Suppressor macrophage treated with lipopolysaccharide for 1 hour (primary cell): ENCODE measurements at regions not wholly inside any gene's neighbourhood (a gene's known extent, or its start where the extent isn't known, plus 50 kb on each side); places are given as distances from the start of the nearest gene placed in this dataset.
"Not testable (repeated sequence)": the region's sequence is repeated elsewhere in the genome, so short reads cannot be mapped to it uniquely, and the experiment has no call there.

Experiments used
- DNase-seq, 3 donors: peaks; one replicate each; pipeline ENCODE4 v3.0.0-alpha.2; 2020 to 2022

DNA sequence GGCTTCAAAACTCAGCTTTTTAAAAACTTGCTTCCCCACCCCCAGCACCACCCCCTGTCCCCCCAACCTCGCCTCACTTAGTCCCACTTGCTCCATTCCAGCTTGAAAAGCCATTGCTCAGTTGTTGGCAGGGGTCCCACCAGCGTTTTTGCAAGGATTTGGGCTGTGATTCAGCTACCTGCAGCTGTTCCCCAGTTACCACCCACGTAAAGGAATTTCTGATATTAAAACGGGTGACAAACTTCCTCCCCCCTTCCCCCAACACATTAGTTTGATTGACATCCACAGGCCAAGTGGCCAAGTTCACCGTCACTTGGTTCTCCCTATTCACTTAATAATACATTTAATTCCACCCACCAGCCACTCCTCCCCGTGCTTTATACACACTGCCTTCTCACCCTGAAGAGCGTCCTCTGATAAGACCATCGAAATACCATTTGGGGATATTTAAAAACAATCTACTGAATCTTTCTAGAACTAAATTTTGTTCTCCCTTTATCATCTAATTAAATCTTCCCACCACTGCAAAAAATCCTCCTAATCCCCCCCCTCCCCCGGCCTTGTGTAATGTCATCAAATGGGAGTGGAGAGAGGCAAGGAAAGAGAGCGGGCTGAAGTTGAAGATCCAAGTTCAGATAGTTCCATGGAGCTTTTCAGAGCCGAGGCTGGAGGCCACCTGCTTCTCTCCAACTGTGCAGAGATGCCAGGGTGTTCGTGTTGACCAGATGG lies 55.1 kb downstream of the SOX9 start:
- DNase-seq = no peak

DNA sequence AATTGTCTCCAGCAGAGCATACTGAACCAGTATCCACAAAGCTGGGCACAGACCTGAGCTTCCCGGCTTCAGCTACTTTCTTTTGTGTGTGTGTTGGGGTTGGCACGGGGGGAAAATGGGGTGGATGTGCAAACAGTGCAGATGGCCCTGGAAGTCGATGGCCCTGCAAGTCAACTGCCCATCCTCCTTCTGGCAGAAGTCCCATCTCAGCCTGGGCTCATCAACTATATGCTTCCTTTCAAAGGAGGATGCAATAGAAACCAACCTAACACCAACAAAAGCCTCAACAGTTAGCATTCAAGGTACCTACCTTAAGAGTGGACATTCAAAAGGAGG lies 55.7 kb downstream of the SOX9 start:
- DNase-seq = no peak

GRCh38 chr17:72176951-72177660 lies 56.3 kb downstream of the SOX9 start:
- no peak for DNase-seq

DNA sequence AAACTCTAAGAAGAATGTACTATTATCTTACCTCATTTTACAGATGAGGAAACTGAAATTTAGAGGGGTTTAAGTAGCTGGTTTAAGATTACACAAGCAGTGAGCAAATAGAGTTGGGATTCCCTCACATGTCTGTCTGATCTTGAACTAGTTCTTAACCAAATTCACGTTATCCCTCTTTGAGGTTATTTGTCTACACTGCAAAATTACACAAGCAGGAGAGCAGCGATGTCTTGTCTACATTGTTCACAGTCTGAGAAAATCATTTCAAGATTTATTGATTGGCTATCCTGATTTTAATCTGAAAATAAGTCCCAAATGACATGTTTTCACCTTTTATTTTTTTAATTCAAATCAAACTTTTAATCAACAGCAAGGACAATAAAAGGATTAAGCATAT lies 56.9 kb downstream of the SOX9 start:
- no peak for DNase-seq

GRCh38 chr17:72182371-72182873 lies 61.6 kb downstream of the SOX9 start:
- no peak for DNase-seq

GRCh38 chr17:72183194-72183685 lies 62.4 kb downstream of the SOX9 start:
- DNase-seq = no peak

DNA sequence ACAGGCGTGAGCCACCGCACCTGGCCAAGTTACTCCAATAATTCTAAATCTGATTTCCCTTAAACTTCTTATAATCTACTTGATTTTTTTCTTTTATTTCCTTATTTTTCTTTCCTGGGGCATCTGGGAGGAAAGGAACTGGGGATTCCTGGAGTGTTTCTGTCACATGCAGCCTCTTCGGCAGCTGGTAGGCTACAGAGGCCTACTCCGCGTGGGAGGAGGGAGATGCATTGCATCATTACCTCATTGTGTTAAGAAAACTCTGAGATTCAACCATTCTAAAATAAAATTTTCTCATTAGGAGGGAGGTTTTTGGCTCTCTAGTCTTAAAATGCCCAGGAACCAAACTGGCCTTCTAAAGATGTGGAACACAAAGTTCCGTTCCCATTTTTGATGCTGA lies 64.0 kb downstream of the SOX9 start:
- DNase-seq = no peak

- DNase-seq = no peak
Measured at GRCh38 chr17:72185564-72185963, 64.7 kb downstream of the SOX9 start.

DNA sequence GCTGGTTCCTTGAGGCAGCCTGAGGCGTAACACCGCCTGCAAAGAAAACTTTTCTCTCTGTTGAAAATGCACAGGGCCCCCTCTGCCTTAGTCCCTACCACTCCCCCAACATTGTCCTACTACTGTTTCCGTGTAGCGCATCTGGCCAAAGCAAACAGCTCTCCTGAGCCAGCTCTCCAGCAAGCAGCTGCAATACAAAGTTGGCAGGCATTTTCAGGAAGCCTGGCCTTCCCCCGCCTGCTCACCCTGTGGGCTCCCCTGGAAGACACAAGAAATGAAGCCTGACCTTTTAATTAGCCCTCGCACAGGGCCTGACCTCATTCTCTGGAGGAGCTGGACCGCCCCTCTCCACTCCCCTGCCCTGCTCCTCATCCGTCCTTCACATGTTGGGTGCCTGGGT lies 66.7 kb downstream of the SOX9 start:
- DNase-seq = no peak

DNA sequence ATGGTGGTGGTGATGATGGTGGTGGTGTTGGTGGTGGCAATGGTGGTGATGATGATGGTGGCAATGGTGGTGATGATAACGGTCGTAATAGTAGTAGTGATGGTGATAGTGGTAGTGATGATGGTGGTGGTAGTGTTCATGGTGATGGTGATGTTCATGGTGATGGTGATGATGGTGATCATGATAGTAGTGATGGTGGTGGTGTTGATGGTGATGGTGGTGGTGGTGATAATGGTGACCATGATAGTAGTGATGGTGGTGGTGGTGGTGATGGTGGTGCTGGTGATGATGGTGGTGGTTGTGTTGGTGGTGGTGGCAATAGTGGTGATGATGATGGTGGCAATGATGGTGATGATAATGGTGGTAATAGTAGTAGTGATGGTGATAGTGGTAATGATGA lies 68.0 kb downstream of the SOX9 start:
- no peak for DNase-seq

- DNase-seq = no peak
Measured at GRCh38 chr17:72189768-72190593, 69.2 kb downstream of the SOX9 start.

DNA sequence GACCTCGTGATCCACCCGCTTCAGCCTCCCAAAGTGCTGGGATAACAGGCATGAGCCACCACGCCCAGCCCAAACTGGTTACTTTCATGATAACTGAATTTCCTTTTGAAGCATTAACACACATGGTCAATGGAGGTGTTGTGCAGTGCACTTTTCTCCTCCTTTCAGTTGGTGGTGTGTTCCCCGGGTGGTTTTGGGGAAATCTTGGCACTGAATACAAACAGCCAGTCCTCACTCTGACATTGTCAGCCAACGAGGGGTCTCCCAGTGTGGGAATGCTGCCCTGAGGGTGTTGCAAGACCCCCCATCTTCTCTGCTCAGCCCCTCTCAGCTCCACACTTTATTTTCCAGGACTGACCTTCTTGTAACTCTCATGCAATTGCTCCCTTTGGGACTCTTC lies 70.5 kb downstream of the SOX9 start:
- DNase-seq = no peak

GRCh38 chr17:72191921-72192799 lies 71.3 kb downstream of the SOX9 start:
- no peak for DNase-seq

DNA sequence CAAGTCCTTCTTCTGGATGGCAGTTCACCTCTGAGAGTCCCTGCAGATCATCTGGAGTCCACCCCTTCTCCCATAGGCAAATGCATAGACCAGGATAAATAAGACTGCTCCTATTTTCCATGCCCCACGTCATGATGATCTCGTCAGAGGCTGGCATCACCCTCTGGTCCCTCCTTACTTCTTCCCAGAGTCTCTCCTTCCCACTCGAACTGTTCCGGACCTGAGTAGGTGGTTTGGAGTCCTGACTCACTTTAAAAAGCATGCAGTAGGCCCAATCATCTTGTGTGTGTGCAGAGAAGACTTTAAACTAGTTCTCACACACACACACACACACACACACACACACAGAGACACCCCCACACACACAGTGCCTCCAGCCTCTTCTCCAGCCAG lies 72.0 kb downstream of the SOX9 start:
- DNase-seq = no peak

DNA sequence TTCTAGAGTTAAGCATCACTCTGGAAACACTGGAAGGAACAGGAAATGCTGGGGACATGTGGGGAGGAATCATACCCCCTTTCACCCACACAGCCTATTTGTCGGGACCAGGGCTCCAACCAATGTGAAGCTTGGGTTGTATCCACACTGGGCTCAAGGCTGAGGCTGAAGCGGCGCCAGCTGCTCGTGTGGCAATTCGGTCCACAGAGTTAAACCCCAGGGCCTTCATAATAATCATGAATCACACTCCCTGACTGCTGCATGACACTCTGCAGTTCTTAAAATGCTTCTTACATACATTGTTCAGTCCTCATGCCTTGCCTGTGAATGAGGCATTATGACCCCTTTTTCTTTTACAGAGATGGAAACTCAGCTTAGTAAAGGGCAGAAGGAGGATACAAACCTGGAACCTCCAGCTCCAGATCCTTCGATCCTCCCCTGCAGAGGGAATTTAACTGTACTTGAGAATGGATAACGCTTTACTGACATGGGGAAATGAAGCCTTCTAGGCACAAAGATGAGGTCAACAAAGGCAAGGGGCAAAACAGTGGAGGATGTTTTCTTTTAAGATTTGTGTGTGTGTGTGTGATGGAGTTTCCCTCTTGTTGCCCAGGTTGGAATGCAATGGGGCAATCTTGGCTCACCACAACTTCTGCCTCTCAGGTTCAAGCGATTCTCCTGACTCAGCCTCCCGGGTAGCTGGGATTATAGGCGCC lies 72.7 kb downstream of the SOX9 start:
- DNase-seq = no peak

DNA sequence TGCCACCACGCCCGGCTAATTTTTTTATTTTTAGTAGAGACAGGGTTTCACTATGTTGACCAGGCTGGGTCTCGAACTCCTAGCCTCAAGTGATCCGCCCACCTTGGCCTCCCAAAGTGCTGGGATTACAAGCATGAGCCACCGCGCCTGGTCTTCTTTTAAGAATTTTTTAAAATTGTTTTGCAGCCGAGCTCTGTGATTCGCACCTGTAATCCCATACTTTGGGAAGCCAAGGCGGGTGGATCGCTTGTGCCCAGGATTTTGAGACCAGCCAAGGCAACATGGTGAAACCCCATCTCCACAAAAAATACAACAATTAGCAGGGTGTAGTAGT lies 73.3 kb downstream of the SOX9 start:
- not testable (repeated sequence) for DNase-seq

DNA sequence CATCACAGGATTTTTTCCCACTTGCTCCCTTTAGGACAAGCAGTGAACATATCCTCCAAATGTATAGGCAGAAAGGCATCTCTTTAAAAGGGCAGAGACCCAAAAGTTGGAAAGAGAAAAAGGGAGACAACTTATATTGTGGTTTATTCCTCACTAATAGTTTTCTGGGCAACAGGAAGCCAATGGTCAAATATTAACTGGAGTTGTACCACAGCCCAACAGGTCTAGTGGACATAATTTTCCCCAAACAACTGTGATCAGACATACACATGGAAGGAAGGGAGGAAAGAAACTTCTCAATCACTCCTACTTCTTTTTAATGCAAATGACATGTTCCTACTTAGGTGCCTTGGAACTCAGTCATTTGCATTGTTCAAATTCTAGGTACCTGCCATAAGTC lies 78.4 kb downstream of the SOX9 start:
- DNase-seq = no peak

- no peak for DNase-seq
Measured at GRCh38 chr17:72204742-72205141, 83.9 kb downstream of the SOX9 start.

- DNase-seq = no peak
Measured at GRCh38 chr17:72205357-72205756, 84.5 kb downstream of the SOX9 start.

GRCh38 chr17:72205822-72206221 lies 85.0 kb downstream of the SOX9 start:
- no peak for DNase-seq

GRCh38 chr17:72206376-72206775 lies 85.6 kb downstream of the SOX9 start:
- no peak for DNase-seq

DNA sequence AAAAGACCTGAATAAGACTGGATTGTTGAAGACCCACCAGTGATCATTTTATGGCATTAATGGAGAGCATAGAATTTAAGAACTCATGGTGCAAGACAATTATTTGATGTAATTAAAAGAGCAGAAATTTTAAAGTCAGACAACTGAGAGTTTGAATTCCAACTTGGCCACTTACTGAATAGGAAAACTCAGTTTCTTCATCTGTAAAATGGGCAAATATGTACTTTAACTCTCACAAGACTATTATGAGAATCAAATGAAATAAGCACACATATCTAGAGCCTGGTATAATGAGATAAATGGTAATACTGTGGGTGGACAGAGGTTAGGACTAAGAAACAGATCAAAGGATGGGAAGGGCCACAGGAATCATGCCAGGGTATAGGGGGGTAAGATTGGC lies 88.0 kb downstream of the SOX9 start:
- no peak for DNase-seq
